Subcutaneous abdominal adipose tissue (tissue), 5 donors: ENCODE measurements at regions not wholly inside any gene's neighbourhood (a gene's known extent, or its start where the extent isn't known, plus 50 kb on each side); places are given as distances from the start of the nearest gene placed in this dataset.

Experiments used
- H3K27ac ChIP-seq: one replicate; pipeline ENCODE4 v1.7.0; 2013; ENCODE audit warnings: low read depth, mild to moderate bottlenecking, inconsistent platforms, low read length, moderate library complexity
- H3K27me3 ChIP-seq, 5 donors: one replicate each; pipeline ENCODE4 v1.7.0; 2013; ENCODE audit warnings: low read length in 5 of 5, inconsistent platforms in 1 of 5; ENCODE audit not compliant: control insufficient read depth in 5 of 5, insufficient read depth in 4 of 5
- H3K36me3 ChIP-seq, 5 donors: one replicate each; pipeline ENCODE4 v1.7.0; 2013; ENCODE audit warnings: low read length in 5 of 5; ENCODE audit not compliant: control insufficient read depth in 5 of 5, insufficient read depth in 5 of 5
- H3K4me1 ChIP-seq, 5 donors: one replicate each; pipeline ENCODE4 v1.7.0; 2013; ENCODE audit warnings: low read length in 5 of 5, mild to moderate bottlenecking in 3 of 5, moderate library complexity in 1 of 5; ENCODE audit not compliant: control insufficient read depth in 5 of 5, insufficient read depth in 5 of 5
- H3K4me3 ChIP-seq, 5 donors: one replicate each; pipeline ENCODE4 v1.7.0; 2013; ENCODE audit warnings: low read length in 5 of 5, low read depth in 1 of 5
- H3K9ac ChIP-seq, 5 donors: one replicate each; pipeline ENCODE4 v1.7.0; 2013; ENCODE audit warnings: low read length in 5 of 5, mild to moderate bottlenecking in 4 of 5, moderate library complexity in 3 of 5
- H3K9me3 ChIP-seq, 5 donors: one replicate each; pipeline ENCODE4 v1.7.0; 2013; ENCODE audit warnings: low read length in 5 of 5; ENCODE audit not compliant: control insufficient read depth in 5 of 5
- donor health status: healthy.
- donor health status: healthy.
- donor health status: healthy.
- donor health status: healthy.
- donor health status: healthy.

DNA sequence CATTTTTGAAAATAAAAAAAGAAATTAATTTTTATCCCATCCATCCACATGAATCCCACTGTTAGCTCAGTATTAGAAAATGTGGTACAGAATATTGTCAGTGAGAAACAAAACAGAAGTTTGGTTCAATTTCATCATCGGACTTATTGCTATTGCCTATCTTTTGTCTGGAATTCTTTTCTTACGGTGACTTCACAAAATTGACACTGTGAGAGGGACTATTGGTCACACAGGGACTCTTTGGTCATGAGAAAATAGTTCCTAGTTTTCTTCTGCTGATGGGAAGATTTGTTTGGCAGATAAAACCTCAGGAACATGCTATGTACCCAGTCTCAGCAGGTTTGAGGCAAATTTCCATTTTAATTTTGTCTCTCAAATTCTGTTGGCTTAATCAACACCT, 186.2 kb upstream of the ELL2 start:
- Histone ChIP-seq H3K9me3 (no peaks in the 10 kb centered on the region), H3K4me1 (no peaks in the 10 kb centered on the region), H3K4me3 (no peak overlapping the region), H3K36me3 (no peaks in the 10 kb centered on the region), H3K27me3 (no peaks in the 10 kb centered on the region), H3K9ac (no peak overlapping the region), H3K27ac (no peak overlapping the region)

- H3K4me3 ChIP-seq: no peak overlapping the region
- no peak overlapping the region for H3K9ac ChIP-seq
- no peaks in the 10 kb centered on the region for H3K9me3 ChIP-seq
- H3K4me1 ChIP-seq: no peaks in the 10 kb centered on the region
- H3K27me3 ChIP-seq: no peaks in the 10 kb centered on the region
- no peaks in the 10 kb centered on the region for H3K36me3 ChIP-seq
- no peak overlapping the region for H3K27ac ChIP-seq
These were observed 185.0 kb upstream of the ELL2 start for GRCh38 chr5:96146675-96147074.

DNA sequence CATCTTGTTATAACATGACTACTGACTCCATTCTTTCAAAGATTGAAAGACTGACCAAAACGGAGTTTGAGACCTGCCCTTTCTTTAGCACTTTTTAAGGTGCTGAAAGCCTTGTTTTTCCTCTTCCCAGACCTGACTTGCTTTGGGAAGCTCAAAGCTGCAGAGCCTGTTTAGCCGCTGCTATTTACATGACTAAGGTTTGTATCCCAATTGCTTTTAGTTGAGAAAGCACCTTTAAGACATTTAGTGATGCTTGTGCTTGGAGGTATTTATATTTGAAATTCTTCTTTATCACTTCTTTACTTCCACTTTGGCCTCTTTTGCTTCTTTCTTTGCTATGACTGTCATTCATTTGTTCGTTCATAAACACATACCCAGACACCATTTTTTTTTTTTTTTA, 182.6 kb upstream of the ELL2 start:
- Histone ChIP-seq H3K4me1 (peaks cover 0 to 10% (median 3%) of the 10 kb centered on the region in 5 donors), H3K27ac (no peak overlapping the region), H3K9me3 (no peaks in the 10 kb centered on the region), H3K36me3 (no peaks in the 10 kb centered on the region), H3K27me3 (no peaks in the 10 kb centered on the region), H3K9ac (no peak overlapping the region), H3K4me3 (no peak overlapping the region)

DNA sequence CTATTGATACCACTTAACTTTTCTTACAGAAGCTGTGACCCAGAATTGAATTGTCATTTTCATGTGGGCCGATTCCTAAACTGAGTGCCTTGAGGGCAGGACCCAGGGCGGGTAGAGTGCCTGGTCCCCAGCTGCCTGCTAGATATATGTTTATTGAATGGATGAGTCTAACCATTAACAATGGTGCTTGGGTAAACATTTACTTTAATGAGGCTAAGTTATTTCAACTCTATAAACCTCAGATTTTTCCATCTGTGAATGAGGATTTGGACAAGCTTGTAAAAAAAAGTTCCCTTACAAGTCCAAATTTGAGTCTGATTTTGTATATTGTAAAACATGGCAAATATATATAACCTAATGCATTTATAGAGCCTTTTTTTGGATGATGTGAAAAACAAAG, 181.8 kb upstream of the ELL2 start:
- Histone ChIP-seq H3K36me3 (no peaks in the 10 kb centered on the region), H3K9ac (no peak overlapping the region), H3K4me1 (peaks cover 0 to 10% (median 3%) of the 10 kb centered on the region in 5 donors), H3K9me3 (no peaks in the 10 kb centered on the region), H3K27ac (no peak overlapping the region), H3K4me3 (no peak overlapping the region), H3K27me3 (no peaks in the 10 kb centered on the region)

DNA sequence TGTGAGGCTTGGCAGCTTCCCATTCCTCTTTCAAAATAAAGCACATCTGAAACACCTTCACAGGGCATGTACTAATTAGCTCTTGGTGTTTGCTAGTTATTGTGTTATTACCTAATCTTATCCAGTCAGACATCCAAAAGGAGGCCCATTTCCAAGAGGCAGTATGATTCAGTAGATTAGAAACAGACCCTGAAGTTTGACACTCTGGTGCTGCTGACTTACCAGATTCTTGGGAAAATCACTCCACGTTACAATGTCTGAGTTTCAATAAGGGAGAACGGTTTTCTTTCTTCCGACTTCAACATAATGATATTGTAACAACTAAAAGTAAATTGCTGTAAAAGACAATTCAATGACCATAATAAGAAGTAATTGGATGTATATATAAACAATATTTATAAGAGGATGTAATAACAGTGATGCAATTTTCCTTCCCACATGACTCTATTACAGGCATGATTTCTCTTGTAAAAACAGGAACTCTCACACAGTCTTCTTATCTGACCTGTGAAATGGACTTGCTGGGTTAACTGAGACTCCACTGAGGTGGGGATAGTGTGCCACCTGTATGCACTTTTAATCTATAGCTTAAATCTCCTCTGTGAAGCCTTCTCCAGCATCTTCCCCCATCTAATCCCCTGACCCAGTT, 181.3 kb upstream of the ELL2 start:
- no peaks in the 10 kb centered on the region for H3K36me3 ChIP-seq
- H3K4me1 ChIP-seq: peaks cover 0 to 10% (median 3%) of the 10 kb centered on the region in 5 donors

DNA sequence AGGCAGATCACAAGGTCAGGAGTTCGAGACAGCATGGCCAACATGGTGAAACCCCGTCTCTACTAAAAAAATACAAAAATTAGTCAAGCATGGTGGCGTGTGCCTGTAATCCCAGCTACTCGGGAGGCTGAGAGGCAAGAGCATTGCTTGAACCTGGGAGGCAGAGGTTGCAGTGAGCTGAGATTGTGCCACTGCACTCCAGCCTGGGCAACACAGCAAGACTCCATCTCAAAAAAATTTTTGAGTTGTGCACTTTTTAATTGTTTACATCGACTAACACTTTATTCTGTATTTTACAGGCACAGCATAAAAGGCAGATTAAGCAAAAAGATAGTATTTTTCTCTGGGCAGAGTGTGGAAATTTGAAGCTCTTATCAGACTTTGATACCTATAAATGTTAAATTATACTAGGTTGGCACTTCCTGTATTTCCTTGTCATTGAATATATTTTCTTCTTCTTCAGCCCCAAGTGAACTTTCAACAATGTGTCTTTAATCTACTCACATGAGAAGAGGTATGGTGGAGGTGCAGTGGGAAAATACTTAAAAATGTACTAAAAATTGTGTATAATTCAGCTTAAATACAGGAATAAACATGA, 180.6 kb upstream of the ELL2 start:
- H3K36me3 ChIP-seq: no peaks in the 10 kb centered on the region
- no peaks in the 10 kb centered on the region for H3K27me3 ChIP-seq
- peaks cover 0 to 10% (median 3%) of the 10 kb centered on the region in 5 donors for H3K4me1 ChIP-seq
- no peaks in the 10 kb centered on the region for H3K9me3 ChIP-seq
- no peak overlapping the region for H3K9ac ChIP-seq
- H3K27ac ChIP-seq: no peak overlapping the region
- no peak overlapping the region for H3K4me3 ChIP-seq

More for the DNA sequence above, 181.3 kb upstream of the ELL2 start:
- Histone ChIP-seq H3K4me3 (no peak overlapping the region), H3K27ac (no peak overlapping the region), H3K9ac (no peak overlapping the region), H3K27me3 (no peaks in the 10 kb centered on the region), H3K9me3 (no peaks in the 10 kb centered on the region)

DNA sequence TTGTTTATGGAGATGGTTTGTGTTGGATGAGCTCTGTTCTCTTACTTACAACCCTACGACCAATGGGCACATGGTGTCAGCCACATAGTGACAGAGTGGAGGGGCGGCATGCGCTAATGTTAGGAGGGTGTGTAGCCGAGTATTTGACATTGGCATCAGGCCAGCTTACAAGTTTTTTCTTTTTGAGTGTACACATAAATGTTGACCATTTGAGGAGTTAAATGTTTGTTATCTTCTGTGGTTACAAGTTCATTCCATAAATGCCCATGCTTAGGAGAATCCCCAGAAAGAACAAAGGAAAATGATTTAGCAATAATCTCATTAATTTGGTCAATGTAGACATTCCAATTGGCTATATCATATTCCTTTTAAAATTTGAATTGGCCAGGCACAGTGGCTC, 180.1 kb upstream of the ELL2 start:
- Histone ChIP-seq H3K4me3 (no peak overlapping the region), H3K27ac (no peak overlapping the region), H3K27me3 (no peaks in the 10 kb centered on the region), H3K9ac (no peak overlapping the region), H3K36me3 (no peaks in the 10 kb centered on the region), H3K4me1 (peaks cover 0 to 10% (median 3%) of the 10 kb centered on the region in 5 donors), H3K9me3 (no peaks in the 10 kb centered on the region)

DNA sequence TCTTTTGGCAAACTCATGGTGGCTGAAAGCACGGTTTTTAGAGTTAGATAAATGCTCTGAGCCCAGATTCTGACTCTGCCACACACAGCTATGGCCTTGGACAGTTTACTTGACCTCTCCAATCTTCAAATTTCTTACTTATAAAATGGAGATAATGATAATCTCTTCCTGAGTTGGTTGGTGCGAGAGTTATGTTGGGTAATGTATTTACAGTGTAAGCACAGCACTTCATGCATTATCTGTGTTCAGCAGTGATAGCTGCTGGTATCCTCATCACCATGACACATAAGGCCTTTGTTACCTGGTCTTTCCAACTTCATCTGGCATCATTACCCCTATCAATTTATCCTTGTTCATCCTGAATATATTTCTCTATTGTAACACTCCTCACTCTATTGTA, 178.8 kb upstream of the ELL2 start:
- Histone ChIP-seq H3K4me3 (no peak overlapping the region), H3K9me3 (no peaks in the 10 kb centered on the region), H3K27ac (no peak overlapping the region), H3K27me3 (no peaks in the 10 kb centered on the region), H3K4me1 (peaks cover 0 to 10% (median 3%) of the 10 kb centered on the region in 5 donors), H3K36me3 (no peaks in the 10 kb centered on the region), H3K9ac (no peak overlapping the region)

DNA sequence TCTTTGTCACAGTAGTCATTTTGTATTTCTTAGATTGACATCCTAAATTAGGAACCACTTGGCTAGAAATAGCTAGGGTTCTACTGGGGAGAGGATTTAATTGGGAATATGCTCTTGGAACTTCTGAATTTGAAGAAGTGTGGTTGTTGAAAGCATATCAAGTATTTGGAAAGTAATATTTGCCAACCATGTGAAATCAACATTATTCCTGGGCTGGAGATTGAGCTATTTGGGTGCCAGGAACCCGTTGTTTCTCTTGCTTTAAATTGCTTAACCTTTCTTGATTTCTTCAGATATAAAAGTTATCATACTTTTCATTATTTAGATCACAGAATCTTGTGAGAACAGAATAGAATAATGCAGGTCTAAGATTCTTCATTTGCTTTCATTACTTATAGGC, 178.4 kb upstream of the ELL2 start:
- Histone ChIP-seq H3K4me1 (peaks cover 0 to 10% (median 3%) of the 10 kb centered on the region in 5 donors), H3K36me3 (no peaks in the 10 kb centered on the region), H3K9ac (no peak overlapping the region), H3K9me3 (no peaks in the 10 kb centered on the region), H3K27ac (no peak overlapping the region), H3K4me3 (no peak overlapping the region), H3K27me3 (no peaks in the 10 kb centered on the region)

DNA sequence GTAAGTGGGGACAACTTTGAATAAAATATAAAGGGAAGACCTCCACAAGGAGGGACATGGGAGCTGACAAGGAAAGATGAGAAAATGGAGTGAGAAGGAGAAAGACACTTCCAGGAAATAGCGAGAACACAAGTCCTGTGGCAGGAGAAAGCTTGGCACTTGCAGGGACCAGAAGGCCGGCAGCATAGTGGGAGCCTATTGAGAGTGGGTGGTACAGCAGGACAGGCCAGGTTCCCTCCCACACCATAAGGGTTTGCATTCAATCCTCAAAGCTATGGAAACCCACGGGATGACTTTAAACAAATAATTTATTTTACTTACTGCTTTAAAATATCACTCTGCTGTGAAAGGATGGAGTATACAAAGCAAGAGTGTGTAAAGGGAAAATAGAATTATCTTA, 173.2 kb upstream of the ELL2 start:
- Histone ChIP-seq H3K4me1 (peaks cover 0 to 2% (median 0%) of the 10 kb centered on the region in 5 donors), H3K36me3 (peaks cover 0 to 3% (median 0%) of the 10 kb centered on the region in 5 donors), H3K9ac (no peak overlapping the region), H3K4me3 (no peak overlapping the region), H3K27ac (no peak overlapping the region), H3K9me3 (no peaks in the 10 kb centered on the region), H3K27me3 (no peaks in the 10 kb centered on the region)
